MM.1S (cell line): ENCODE measurements at regions not wholly inside any gene's neighbourhood (a gene's known extent, or its start where the extent isn't known, plus 50 kb on each side); places are given as distances from the start of the nearest gene placed in this dataset.

Experiments used
- CTCF ChIP-seq: fragments of 300-600 bp; sonication (generic); IDR thresholded peaks from 2 replicates; pipeline ENCODE4 v1.5.1; 2016; ENCODE audit warnings: antibody characterized with exemption, low read length, mixed read lengths
- EZH2 ChIP-seq: fragments of 300-600 bp; sonication (generic); optimal IDR thresholded peaks from 2 replicates; pipeline ENCODE3; 2017; ENCODE audit warnings: low read depth, mild to moderate bottlenecking, antibody characterized with exemption, low read length, mixed read lengths

DNA sequence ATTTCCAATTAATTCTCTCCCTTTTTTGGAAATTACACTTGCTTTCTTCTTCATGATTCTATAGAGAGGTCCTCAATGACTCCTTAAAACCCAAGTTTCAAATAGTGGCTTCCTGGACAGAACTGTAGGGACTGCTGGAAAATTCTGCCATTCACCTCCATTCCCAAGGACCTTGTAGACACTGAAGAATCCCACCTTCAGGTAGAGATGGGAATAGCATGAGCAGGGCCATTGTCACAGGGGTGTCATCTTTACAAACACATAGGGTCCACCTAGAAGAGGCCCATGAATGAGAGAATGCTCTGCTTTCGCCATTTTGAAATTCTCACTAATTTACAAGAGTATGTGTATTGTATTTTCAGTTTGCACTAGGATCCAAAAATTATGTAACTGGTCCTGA, 701.7 kb upstream of the CELF2 start:
- TF ChIP-seq CTCF (no peak), EZH2 (no peak)
